ENCODE measurements at regions not wholly inside any gene's neighbourhood (a gene's known extent, or its start where the extent isn't known, plus 50 kb on each side); places are given as distances from the start of the nearest gene placed in this dataset.

GRCh38 chr6:120407696-120408095 is 926.6 kb downstream of the TBC1D32 start:
- TF ChIP-seq CTCF (IDR thresholded peaks at IDR 0.05): no peak
- TF ChIP-seq POLR2A (IDR thresholded peaks at IDR 0.05): no peak
- TF ChIP-seq POLR2AphosphoS5 (IDR thresholded peaks at IDR 0.05): no peak

All from sigmoid colon (tissue), 4 donors.